NCI-H1436 (cell line): ENCODE measurements at regions not wholly inside any gene's neighbourhood (a gene's known extent, or its start where the extent isn't known, plus 50 kb on each side); places are given as distances from the start of the nearest gene placed in this dataset.
A peak's percentile ranks its signal among the peaks of the same experiment; 100 is the strongest.
"Not testable (repeated sequence)": the region's sequence is repeated elsewhere in the genome, so short reads cannot be mapped to it uniquely, and the experiment has no call there.

Experiments used
- DNase-seq: peaks from one replicate; lab custom pipeline; 2025; lab: John Stamatoyannopoulos, UW

DNA sequence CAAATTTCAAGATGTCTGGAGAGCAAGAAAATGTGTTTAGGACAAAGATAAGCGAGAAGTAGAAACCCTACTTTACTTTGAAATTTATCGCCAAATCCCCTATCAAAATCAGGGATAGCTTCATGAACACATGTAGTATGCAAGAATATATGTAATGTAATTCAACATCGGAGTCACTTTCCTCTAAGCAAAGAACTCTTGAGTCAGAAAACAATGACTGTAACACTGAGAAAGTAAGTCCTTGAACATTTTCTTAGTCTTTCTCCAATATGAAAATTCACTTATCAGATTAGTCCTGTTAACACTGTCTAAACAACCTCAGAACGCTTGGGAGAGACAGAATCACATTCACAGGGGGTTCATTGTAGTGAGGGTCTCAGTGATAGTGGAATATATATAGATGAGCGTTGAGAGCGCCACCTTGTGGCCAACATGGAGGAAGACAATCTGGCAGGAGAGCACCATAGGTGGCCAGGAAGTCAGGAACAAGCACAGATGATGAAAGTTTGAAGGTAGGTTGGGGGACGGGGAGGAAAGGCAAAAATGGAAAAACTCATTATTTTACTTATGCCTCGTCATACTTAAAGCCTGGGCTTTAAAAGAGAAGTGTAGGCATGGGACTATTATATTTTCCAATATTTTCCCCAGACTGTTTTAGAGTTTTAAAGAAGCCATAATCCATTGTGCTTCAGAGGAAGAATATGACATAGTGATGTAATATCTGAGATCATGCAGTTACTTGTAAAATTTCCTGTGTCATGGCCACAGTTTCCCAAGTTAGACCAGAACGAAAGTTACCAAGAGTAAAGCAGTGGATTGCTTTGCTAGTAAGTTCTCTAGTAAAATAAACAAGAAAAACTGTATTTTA is 115.5 kb upstream of the GNAI1 start:
- DNase-seq = peak; percentile 35

DNA sequence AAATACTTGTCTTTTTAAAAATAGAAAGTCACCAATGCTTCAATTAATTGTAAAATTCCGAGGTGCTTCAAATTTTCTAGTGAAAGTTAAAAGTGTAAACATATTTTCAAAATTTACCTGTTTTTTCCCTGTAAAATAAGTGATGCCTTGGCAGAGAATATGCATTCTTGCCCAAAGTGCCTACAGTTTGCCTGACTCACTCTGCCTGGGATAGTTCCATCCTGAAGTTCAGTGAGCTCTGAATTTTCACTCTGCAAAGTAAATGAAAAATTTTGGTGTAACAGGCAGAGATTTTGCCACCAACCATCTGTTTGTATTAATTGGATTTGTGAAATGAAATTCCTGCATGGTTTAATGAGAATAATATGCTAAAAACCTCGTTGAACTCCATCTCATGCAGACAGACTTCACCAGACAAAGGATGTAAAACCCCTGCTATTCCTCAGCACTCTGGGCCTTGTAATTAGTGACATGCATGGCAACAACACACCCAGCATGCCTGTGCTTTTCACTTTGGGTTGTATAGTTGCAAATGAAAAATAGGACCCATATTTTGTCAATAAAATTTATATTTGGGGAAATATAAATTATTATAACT is 117.4 kb upstream of the GNAI1 start:
- DNase-seq = no peak

DNA sequence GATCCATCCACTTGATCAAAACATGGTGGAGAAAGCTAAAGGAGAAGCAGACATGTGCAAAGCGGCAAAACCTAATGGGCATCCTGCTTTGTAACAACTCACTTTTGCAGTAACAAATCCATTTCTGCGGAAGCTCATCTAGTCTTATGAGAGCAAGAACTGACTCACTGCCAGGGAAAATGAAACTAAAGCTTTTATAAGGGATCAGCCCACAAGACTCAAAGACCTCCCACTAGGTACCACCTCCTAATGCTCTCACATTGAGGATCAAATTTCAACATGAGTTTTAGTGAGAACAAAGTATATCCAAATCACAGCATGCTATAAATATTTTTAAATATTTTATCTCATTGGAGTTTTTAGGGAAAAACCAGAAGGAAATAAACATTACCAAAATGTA is 120.1 kb upstream of the GNAI1 start:
- no peak for DNase-seq

DNA sequence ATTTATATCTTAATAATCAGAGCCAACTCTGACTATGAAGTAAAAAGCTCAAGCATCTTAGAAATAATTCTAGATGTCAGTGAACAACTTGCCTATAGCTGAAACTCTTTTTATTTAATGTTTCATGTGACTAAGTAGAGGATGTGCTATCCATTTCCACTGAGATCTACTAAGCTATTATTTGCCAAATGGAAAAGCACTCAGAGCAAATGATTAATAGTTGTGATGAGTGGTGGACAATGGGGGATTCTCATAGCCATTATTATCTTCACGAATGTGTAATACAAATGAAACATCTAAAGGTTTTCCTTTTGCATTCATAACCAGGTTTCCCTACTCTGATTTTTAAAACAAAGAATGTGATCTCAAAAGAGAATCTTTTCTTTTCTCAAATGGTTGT is 126.6 kb upstream of the GNAI1 start:
- DNase-seq = no peak

DNA sequence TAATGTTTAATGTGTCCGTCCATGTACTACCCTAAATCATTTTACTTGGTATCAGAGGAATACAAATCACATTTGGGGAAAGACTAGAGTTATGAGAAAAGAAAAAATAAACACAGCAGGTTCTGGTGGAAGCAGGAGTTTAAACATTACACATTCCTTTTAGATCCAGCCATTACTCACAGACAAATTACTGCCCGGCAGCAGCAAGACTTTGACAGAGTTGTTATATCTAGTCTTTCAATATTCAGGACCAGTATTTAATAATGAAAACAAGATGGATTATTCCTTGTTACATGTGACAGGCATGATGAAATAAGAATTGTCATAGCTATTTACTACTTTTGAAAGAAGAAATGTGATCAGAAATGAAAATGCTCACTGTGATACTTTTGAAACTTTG is 131.8 kb upstream of the GNAI1 start:
- DNase-seq = no peak

DNA sequence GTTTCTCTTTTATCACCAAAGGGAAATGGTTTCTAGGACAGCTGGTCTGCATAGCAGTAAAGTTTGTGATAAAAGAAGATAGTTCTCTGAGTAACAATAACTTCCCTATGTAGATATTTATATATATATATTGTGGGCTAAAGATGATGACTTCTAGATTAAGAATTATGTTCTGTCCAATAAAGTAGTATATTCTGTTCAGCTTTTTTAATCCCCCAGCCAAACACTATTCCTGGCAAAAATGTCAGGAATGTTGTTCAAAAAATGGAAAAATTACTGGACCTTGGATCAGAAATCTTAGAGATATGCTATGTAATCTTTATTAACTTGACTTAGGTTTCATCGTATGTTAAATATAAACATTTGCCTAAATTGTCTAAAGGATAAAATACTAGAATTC is 136.3 kb upstream of the GNAI1 start:
- no peak for DNase-seq

DNA sequence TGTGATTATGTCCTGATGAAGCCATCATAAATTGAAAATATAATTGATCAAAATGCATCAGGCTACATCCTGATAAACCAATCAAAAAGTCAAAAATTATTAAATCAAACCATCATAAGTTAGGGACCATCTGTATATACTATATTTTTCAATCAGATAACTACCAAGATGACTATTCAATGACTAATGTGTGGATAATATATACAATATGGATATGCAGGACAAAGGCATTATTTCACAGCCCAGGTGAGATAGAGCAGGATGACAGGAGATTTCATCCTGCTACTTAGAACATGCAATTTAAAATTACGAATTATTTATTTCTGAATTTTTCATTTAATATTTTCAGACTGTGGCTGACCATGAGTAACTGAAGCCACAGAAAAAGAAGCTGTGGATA is 137.3 kb upstream of the GNAI1 start:
- no peak for DNase-seq

DNA sequence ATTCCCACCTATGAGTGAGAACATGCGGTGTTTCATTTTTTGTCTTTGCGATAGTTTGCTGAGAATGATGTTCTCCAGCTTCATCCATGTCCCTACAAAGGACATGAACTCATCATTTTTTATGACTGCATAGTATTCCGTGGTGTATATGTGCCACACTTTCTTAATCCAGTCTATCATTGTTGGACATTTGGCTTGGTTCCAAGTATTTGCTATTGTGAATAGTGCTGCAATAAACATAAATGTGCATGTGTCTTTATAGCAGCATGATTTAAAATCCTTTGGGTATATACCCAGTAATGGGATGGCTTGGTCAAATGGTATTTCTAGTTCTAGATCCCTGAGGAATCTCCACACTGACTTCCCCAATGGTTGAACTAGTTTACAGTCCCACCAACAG is 138.9 kb upstream of the GNAI1 start:
- DNase-seq = not testable (repeated sequence)

DNA sequence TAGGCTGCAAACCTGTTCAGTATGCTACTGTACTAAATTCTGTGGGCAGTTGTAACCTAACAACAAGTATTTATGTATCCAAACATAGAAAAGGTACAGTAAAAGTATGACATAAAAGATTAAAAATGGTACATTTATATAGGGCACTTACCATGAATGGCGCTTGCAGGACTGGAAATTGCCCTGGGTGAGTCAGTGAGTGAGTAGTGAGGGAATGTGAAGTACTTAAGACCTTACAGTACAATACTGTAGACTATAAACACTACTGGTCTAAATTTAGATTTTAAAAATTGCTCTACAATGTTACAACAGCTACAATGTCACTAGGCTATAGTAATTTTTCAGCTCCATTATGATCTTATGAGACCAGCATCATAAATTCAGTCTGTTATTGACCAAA is 146.0 kb upstream of the GNAI1 start:
- no peak for DNase-seq

DNA sequence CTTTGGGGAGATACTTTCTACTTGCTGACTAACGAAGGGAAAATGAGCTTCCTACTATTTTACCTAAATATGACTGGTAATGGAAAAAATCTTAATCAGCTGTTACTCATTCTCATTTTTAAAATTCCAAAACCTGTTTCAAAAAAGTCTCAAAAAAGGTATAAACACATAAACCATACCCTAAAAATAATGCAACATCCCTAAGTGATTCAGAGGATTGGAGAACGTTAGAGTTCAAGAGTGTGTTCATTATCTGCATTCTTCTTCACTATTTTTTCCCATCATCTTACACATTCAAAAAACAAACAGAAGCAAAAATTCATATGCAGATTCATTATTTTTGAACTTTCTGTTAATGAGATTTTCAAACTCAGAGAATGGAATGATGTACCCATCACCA is 150.4 kb upstream of the GNAI1 start:
- DNase-seq = no peak

DNA sequence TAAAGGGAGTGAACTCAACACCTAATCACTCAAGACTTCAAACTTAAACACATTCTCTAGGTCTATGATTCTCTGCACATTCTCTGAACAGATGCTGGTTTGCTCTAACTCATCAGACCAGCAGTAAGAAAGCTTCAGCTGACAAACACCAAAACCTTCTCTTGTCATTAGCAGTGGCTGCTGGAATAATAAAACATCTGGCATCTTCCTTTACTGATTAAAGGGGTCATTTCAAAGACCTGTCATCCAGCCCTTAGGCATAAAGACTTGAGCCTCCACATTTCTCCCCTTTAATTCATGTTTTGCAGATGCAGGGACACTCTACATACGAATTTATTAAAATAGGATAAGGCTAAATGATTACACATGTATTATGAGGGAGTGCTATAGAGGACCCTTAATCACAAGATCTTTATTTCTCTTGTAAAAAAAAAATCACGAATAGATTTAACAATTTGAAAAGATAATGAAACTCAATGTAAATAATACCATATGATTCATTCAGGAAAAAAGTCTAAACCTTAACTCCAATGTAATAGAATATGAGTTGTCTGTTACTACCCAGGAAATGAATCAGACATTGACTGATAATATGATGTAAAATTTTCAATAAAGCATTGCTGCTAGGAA is 152.4 kb upstream of the GNAI1 start:
- no peak for DNase-seq

DNA sequence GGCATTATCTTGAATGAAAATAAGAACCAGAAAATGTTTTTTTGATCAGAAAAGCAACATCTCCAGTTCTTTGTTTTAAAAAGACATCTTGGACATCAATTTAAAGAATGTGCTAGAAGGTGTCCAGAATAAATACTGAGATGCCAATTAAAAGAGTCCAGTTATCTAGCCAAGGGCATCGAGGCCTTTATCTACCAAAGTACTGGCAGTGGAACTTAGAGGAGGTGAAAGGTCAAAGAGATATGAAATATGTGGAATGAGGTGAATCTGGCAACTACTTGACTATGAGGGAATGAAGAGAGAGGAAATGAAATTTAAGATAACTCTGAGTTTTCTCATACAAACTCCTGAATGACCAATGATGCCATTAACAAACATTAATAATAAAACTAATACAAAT is 154.3 kb upstream of the GNAI1 start:
- no peak for DNase-seq

DNA sequence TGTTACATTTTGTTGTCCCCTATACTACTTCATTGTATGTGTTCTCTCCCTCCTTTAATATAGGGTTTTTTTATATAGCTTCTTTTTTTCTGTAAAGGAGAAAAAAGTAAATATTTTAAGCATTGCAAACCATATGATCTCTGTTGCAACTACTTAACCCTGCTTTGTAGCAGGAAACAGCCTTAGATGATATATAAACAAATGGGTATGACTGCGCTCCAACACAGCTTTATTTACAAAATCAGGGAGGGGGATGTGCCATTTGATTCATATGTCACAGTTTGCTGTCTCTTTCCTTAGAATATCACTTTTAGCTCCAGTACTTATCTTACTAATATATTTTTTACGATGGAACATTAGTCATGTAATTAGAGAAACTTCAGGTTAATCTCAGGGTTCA is 155.2 kb upstream of the GNAI1 start:
- no peak for DNase-seq

DNA sequence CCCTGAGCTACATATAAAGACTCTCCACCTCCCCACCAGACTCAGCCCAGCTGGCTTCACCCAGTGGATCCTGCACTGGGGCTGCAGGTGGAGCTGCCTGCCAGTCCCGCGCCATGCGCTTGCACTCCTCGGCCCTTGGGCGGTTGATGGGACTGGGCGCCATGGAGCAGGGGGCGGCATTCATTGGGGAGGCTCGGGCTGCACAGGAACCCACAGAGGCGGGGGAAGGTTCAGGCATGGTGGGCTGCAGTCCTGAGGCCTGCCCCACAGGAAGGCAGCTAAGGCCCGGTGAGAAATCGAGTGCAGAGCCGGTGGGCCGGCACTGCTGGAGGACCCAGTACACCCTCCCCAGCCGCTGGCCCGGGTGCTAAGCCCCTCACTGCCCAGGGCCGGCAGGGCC is 157.2 kb upstream of the GNAI1 start:
- no peak for DNase-seq

DNA sequence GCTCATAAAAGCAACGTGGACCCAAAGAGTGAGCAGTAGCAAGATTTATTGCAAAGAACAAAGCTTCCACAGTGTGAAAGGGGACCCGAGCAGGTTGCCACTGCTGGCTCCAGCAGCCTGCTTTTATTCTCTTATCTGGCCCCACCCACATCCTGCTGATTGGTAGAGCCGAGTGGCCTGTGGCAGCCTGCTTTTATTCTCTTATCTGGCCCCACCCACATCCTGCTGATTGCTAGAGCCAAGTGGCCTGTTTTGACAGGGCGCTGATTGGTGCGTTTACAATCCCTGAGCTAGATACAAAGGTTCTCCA is 158.0 kb upstream of the GNAI1 start:
- not testable (repeated sequence) for DNase-seq

DNA sequence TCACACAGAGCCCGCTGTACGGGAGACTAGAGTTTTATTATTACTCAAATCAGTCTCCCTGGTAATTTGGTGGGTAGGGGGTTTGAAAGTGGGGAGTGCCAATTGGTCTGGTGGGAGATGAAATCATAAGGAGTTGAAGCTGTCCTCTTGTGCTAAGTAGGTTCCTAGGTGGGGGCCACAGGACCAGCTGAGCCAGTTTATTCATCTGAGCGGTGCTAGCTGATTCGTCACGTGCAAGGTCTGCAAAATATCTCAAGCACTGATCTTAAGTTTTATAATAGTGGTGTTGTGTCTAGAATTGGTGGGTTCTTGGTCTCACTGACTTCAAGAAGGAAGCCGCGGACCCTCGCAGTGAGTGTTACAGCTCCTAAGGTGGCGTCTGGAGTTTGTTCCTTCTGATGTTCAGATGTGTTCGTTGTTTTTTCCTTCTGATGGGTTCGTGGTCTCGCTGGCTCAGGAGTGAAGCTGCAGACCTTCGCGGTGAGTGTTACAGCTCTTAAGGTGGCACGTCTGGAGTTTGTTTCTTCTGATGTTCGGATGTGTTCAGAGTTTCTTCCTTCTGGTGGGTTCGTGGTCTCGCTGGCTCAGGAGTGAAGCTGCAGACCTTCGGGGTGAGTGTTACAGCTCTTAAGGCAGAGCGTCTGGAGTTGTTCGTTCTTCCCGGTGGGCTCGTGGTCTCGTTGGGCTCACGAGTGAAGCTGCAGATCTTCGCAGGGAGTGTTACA is 158.5 kb upstream of the GNAI1 start:
- DNase-seq = not testable (repeated sequence)

DNA sequence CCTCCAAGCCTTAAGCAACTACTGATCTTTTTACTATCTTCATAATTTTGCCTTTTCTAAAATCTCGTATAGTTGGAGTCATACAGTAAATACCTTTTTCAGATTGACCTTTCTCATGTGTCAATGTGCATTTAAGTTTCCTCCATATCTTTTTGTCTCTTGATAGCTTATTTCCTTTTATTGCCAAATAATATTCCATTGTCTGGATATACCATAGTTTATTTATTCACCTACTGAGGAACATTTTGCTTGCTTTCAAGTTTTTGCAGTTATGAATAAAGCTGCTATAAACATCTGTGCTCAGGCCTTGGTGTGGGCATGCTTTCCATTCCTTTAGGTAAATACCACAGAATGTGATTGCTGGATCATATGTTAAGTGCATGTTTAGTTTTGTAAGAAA is 161.2 kb upstream of the GNAI1 start:
- no peak for DNase-seq

DNA sequence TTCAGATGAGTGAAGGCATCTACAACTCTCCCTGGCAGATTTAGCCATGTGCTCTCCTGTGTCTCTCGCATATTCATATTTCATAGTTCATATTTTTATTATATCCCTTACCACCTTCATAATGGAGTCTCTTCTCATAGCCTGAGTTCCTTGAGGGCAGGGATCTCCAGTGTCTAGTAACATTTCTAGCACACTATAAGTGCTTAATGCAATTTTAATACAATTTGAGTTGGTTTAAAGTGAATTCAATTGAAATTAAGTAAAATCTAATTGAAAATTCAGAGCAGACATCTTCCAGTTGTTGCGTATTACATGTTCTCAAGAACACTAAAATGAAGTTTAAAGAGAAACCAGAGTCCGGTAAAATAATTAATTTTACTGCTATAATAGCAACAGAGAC is 163.6 kb upstream of the GNAI1 start:
- no peak for DNase-seq

DNA sequence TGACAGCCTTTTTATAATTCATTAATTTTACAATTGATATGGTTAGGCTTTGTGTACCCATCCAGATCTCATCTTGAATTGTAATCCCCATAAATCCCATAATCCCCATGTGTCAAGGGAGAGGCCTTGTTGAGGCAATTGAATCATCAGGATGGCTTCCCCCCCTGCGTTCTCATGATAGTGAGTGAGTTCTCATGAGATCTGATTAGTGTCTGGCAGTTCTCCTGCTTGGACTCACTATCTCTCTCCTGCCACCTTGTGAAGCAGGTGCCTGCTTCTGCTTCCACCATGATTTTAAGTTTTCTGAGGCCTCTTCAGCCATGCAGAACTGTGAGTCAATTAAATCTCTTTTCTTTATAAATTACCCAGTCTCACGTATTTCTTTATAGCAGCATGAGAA is 165.7 kb upstream of the GNAI1 start:
- DNase-seq = no peak

DNA sequence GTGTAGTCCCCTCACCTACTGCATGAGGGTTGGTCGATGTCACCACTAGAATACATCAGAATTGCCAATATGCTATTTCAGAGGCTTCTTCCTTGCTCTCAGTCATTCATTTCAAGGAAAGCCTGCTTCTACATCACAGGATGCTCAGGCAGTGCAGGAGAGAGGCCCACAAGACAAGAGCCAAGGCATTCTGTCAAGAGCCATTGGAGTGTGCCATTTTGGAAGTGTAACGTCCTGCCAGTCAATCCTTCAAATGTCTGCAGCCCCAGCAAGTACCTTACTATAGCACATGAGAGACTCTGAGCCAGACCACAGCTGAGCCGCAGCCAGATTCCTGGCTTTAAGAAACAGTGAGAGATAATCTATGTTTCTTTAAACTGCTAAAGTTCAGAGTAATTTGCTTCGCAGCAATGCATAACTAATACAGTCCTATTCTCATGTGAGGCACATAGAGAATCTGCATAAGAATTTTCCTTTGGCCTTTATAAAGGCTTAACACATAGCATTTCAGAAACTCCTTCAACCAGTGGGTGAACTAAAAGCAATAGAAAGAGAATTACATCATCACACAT is 166.5 kb upstream of the GNAI1 start:
- DNase-seq = no peak

DNA sequence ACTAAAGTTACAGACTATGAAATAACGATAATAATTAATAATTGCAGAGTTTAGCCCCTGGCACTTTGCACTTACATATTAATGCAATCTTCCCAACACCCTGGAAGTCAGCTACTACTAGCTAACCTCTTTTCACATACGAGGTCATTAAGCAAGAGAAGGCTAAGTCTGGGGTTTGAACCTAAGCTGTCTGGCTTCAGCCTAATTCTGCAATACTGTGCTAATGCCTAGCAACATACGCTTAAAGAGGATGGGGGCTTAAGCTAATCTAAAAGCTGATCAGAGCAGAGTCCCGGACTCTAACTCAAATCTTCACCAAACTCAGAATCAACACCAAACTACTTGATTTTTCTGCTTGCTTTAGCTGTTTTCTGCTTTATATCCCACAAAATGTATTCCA is 168.7 kb upstream of the GNAI1 start:
- DNase-seq = no peak

DNA sequence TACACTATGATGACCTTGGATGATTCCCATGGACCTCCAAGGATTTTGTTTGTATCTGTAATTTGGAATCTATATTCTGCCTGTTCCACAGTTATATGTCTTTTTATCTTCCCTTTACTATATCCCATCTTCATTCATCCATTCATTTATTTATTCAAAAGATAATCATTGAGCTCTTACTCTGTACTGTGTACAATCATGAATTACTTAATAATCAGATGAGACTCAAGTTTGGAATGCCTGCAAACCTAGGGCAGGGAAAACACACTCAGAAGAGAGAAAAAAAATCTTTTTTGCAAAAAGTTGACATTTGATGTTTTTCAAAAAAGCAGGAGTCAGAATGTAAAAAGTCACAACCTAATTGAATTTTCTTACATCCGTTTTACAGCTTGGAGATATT is 170.2 kb upstream of the GNAI1 start:
- DNase-seq = no peak

DNA sequence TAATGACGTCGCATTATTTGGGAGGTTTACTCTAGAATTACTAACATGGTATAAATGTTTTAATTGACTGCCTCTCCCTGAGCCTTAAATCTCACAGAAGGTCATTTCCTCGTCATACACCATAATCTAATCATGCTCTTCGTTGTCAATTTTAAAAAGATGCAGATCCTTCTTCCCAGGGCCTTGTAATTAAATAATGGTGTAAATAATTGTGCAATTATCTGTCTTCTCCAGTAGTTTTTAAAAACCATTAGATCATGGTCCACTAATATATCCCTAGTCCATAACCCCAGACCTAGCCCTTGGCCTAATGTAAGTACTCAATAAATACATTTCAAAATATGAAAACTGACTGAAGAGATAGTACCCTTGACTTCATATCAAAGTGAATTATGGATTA is 181.5 kb upstream of the GNAI1 start:
- DNase-seq = no peak
